Omental fat pad (tissue), 3 donors: ENCODE measurements at regions not wholly inside any gene's neighbourhood (a gene's known extent, or its start where the extent isn't known, plus 50 kb on each side); places are given as distances from the start of the nearest gene placed in this dataset.

Experiments
- ATAC-seq: fragments of 150-250 bp; one replicate; pipeline ENCODE4 v1.9.1; 2016; ENCODE audit warnings: mild to moderate bottlenecking, moderate library complexity; ENCODE audit not compliant: low FRiP score
- DNase-seq: peaks from one replicate; pipeline ENCODE4 v3.0.0-alpha.2; 2019; ENCODE audit warnings: low spot score
- CTCF ChIP-seq, 3 donors: fragments of 450-650 bp; IDR thresholded peaks; one replicate each; pipeline ENCODE4 v1.5.1; 2016 to 2017; ENCODE audit warnings: antibody characterized with exemption in 3 of 3, mild to moderate bottlenecking in 3 of 3, moderate library complexity in 2 of 3

- no peak for TF ChIP-seq CTCF (IDR thresholded peaks at IDR 0.05)
- DNase-seq (no peak), ATAC-seq (no peak)
Observed at GRCh38 chr1:68745011-68745410, 248.1 kb upstream of the DEPDC1 start.

- DNase-seq = no peak
- no peak for TF ChIP-seq CTCF (IDR thresholded peaks at IDR 0.05)
Observed at GRCh38 chr1:68745451-68745850, 248.6 kb upstream of the DEPDC1 start.

GRCh38 chr1:68746378-68746777, 249.5 kb upstream of the DEPDC1 start:
- DNase-seq = no peak

More at GRCh38 chr1:68745451-68745850, 248.6 kb upstream of the DEPDC1 start:
- ATAC-seq = no peak

GRCh38 chr1:68751723-68752122, 254.8 kb upstream of the DEPDC1 start:
- ATAC-seq (no peak), DNase-seq (no peak)
- TF ChIP-seq CTCF (IDR thresholded peaks at IDR 0.05) = no peak

More at GRCh38 chr1:68746378-68746777, 249.5 kb upstream of the DEPDC1 start:
- ATAC-seq = no peak
- no peak for TF ChIP-seq CTCF (IDR thresholded peaks at IDR 0.05)

- ATAC-seq = no peak
- no peak for DNase-seq
- no peak for TF ChIP-seq CTCF (IDR thresholded peaks at IDR 0.05)
Observed at GRCh38 chr1:68758666-68759209, 261.9 kb upstream of the DEPDC1 start.

- TF ChIP-seq CTCF (IDR thresholded peaks at IDR 0.05) = no peak
- ATAC-seq (no peak), DNase-seq (no peak)
Observed at GRCh38 chr1:68767941-68768340, 271.1 kb upstream of the DEPDC1 start.

- TF ChIP-seq CTCF (IDR thresholded peaks at IDR 0.05) = no peak
Observed at GRCh38 chr1:68770817-68771216, 273.9 kb upstream of the DEPDC1 start.

More at GRCh38 chr1:68770817-68771216, 273.9 kb upstream of the DEPDC1 start:
- DNase-seq (no peak), ATAC-seq (no peak)
